CMK (cell line): ENCODE measurements at regions not wholly inside any gene's neighbourhood (a gene's known extent, or its start where the extent isn't known, plus 50 kb on each side); places are given as distances from the start of the nearest gene placed in this dataset.

Experiments
- DNase-seq: peaks from one replicate; pipeline ENCODE4 v3.0.0-alpha.2; 2010; ENCODE audit warnings: low read depth

GRCh38 chr4:174586651-174587050, 64.4 kb upstream of the HPGD start:
- no peak for DNase-seq

- DNase-seq, result no peak
Observed at GRCh38 chr4:174583056-174583455, 60.8 kb upstream of the HPGD start.

- DNase-seq, result no peak
Observed at GRCh38 chr4:174582463-174582862, 60.2 kb upstream of the HPGD start.

GRCh38 chr4:174581901-174582300, 59.6 kb upstream of the HPGD start:
- no peak for DNase-seq

- DNase-seq, result peak; percentile 8
Observed at GRCh38 chr4:174580597-174580996, 58.3 kb upstream of the HPGD start.

- DNase-seq, result no peak
Observed at GRCh38 chr4:174579421-174579820, 57.1 kb upstream of the HPGD start.

- no peak for DNase-seq
Observed at GRCh38 chr4:174578366-174578765, 56.1 kb upstream of the HPGD start.

GRCh38 chr4:174575436-174575835, 53.1 kb upstream of the HPGD start:
- no peak for DNase-seq
